ENCODE measurements at regions not wholly inside any gene's neighbourhood (a gene's known extent, or its start where the extent isn't known, plus 50 kb on each side); places are given as distances from the start of the nearest gene placed in this dataset.

- no peak for DNase-seq (ENCODE audit: low read depth, low spot score)
These were observed 54.2 kb downstream of the S1PR1 start for GRCh38 chr1:101290922-101291561.

GRCh38 chr1:101291562-101292380 is 55.0 kb downstream of the S1PR1 start:
- peak; percentile 16 for DNase-seq (ENCODE audit: low read depth, low spot score)

DNA sequence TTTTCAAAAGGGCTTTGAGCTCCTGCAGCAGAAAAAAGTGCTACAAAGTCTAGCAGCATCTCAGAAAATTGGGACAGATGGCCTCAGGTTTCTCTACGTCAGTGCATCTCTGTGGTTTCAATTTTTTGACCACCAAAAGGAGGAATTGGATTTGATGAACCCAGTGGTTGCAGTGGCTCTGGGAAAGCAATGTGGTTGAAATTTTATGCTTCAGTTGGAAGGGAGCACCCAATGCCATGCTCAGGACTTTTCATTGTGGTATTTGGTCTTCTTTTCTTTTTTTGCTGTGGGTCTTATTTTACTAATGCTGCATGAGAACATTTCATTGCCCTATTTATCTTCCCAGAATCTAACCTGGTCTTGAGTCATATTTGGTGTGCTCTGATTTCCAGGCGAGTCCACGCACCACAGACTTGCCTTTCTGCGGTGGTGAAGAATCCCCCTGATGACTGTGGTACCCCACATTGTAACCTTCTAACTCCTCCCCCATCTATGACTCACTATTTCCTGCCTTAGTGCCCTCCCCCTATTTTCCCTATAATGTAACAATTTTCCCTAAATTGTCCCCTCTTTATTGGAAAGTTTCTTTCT is 56.7 kb downstream of the S1PR1 start:
- no peak for DNase-seq (ENCODE audit: low read depth, low spot score)

GRCh38 chr1:101295209-101295608 is 58.4 kb downstream of the S1PR1 start:
- DNase-seq (ENCODE audit: low read depth, low spot score) = no peak

GRCh38 chr1:101298663-101299062 is 61.8 kb downstream of the S1PR1 start:
- DNase-seq (ENCODE audit: low read depth, low spot score) = no peak

- DNase-seq (ENCODE audit: low read depth, low spot score) = no peak
These were observed 62.3 kb downstream of the S1PR1 start for GRCh38 chr1:101299141-101299540.

DNA sequence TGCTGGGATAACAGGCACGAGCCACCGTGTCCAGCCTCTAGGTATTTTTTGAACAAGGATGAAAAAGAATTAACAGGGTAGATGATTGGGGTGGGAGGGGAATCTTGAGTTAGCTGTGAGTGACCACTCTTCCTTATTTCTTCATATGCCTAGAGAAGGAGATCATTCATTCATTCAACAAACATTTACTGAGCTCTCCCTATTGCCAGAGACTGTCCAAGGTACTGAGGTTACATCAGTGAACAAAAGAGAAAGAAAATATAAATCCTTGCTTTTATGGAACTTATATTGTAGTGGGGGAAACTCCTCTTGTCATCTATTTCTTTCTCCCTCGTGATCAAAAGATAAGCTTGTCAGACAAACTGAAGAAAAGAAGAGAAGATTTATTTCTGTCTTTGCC is 62.9 kb downstream of the S1PR1 start:
- DNase-seq (ENCODE audit: low read depth, low spot score) = no peak

DNA sequence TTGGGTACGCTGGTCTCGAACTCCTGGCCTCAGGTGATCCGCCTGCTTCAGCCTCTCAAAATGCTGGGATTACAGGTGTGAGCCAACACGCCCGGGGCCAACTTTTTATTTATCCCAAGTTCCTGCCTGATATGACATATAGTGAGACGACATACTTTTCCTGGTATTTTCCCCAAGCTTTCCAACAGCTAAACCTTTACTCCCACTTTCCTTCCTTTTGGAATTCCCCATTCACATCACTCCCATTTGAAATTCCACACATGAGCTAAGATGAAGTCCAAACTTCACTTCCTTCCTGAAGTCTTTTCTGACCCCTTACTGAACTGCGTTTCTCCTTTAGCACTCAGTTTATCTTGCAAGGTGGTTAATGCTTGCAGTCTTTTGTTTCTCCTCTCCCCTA is 64.1 kb downstream of the S1PR1 start:
- no peak for DNase-seq (ENCODE audit: low read depth, low spot score)

DNA sequence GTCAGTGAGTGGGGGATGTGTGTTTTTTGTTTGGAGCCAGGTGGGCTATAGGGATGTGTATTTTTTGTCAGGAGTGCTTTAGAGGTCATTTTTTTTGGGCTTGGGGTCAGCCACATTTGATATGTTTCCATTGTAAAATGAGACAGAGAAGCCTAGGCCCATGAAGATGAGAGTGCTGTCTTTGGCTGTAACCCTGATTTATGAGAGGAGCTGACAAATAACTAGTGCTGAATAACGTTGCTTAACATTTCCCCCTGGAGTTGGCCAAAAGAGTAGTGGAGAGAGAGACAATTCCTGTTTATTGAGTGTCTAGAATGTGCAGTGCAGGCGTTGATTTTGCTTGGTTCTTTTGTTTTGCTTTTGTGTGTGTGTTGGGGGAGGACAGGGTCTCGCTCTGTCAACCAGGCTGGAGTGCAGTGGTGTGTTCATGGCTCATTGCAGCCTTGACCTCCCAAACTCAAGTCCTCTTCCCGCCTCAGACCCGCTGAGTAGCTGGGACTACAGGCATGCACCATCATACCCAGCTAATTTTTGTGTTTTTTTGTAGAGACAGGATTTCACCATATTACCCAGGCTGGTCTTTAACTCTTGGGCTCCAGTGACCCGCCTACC is 64.7 kb downstream of the S1PR1 start:
- DNase-seq (ENCODE audit: low read depth, low spot score) = no peak

GRCh38 chr1:101302831-101303511 is 66.2 kb downstream of the S1PR1 start:
- DNase-seq (ENCODE audit: low read depth, low spot score) = no peak

DNA sequence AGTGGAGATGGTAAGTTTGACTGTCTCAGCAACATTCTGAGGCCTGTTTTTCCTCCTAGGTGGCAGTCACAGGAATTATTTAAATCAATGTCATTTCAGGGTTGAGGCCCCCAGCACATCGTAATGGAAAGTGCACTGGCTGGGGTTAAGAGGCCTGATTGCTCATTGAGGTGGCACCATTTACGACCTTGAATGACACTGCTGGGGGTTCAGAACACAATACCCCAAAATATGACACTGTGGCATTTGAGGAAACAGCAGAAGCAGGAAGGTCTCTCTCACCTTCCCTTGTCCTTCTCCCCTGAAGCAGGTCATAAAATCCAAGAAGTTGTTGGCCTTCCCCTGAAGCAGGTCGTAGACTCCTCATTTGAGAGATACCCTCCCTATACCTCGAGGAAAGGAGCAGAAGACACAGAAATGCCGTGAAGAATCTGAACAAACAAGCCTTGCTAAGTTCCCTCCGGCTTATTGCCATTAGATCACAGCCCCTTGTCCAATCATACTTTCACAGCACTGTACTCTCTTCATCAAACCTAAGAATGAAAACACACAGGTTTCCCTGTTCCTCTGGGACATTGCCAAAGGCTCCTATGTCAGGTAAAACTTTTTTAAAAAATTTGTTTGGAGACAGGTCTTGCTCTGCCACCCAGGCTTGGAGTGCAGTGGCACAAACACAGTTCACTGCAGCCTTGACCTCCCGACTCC is 71.3 kb downstream of the S1PR1 start:
- DNase-seq (ENCODE audit: low read depth, low spot score) = peak; percentile 8

DNA sequence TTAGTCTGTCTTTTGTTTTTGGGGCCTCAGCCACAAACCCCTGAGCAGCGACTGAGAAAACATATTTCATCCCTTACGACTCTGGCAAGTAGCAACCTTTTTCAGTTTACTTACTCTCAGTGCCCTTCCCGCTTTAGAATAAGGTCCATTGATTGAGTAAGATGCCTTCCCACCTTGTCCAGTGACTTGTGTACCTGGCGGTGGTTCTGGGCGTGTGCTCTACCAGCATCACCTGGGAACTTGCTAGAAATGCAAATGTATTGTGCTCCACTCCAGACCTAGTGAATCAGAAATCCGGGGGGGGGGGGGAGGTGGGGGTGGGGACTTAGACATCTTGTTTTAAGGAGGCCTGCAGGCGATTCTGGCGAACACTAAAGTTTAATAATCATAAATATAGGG is 72.1 kb downstream of the S1PR1 start:
- no peak for DNase-seq (ENCODE audit: low read depth, low spot score)

DNA sequence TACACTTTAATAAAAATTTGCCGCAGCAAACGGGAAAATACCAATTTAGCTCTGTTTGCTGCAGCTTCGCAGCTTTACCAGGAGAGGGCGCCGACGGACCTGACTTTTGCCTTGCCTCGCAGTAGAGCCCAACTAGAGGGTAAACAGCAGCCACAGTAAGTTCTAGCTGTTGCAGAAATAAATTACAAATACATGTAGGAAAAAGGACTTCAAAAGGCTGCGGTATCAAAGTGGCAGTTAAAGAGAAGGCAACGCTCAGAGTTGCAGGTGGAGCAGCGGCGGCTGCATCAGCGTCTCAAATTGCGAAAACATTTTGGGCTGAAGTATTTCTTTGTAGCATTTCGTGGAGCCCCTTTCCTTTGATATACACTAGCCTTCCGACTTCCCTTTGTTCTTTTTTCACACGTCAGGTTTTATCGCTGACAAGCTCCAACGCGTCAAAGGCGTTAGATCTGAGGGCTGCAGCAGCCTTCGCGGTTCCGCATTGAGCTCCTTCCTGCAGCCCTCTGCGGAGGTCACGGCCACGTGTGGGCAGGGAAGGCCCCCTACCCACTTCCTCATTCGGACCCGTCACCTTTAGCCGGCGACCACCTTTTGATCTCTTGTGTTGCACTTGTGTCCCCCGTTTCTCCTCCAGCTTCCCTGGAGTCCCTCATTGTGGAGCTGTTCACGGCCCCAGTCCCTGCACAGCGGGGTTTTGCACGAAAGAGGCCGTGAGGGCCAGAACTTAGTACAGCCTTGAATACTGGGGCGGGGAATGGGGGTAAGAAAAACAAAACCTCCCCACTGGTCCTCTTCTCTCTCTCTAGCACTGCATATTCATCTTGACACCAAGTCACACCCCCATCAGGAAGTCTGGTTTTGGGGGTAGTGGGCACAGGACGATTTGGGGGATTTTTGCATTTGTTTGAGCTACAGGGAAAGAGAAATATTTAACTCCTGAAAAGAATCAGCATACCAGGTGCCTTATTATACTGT is 72.8 kb downstream of the S1PR1 start:
- DNase-seq (ENCODE audit: low read depth, low spot score) = peak; percentile 83

DNA sequence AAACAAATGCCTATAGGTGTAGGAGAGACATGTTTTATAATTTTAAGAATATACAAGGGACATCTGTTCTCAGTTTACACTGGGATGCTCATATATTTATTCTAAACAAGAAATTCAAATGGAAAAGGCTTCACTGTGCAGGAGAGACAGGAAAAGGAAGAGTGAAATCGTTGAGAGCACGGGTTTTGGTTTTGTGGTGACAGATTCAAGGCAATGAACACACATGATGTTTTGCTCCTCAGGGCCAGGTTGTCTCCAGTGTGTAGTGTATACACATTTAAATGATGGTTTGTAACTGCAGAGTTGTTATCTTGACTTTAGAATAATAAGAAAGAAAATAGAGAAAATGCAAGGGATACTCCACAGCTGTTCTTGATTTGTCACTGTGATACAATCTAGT is 73.7 kb downstream of the S1PR1 start:
- DNase-seq (ENCODE audit: low read depth, low spot score) = no peak

- DNase-seq (ENCODE audit: low read depth, low spot score) = no peak
These were observed 74.5 kb downstream of the S1PR1 start for GRCh38 chr1:101311146-101311920.

GRCh38 chr1:101312147-101312546 is 75.3 kb downstream of the S1PR1 start:
- DNase-seq (ENCODE audit: low read depth, low spot score) = no peak

- DNase-seq (ENCODE audit: low read depth, low spot score) = no peak
These were observed 76.5 kb downstream of the S1PR1 start for GRCh38 chr1:101313356-101313755.

DNA sequence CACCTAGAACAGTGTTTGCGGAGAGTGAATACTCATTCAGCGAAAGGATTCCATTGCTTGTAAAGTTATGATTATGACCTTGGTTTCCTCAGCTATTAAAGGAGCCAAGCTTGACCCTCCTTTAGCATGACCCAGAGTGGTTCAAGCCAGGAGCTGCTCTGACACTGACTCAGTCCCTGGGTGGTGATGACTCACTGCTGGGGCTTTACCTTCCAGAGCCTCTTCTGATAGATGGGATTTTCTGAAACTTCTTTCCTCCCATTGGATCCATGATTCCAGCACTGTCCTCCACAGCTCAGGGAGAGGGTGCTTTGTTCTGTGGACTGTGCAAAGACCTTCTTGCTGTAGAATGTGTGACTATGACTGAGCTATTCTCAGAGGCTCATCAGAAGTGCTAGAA is 77.4 kb downstream of the S1PR1 start:
- DNase-seq (ENCODE audit: low read depth, low spot score) = peak; percentile 11

- DNase-seq (ENCODE audit: low read depth, low spot score) = no peak
These were observed 79.4 kb downstream of the S1PR1 start for GRCh38 chr1:101316256-101316655.

Data from ELF-1 (cell line).